ENCODE measurements at regions not wholly inside any gene's neighbourhood (a gene's known extent, or its start where the extent isn't known, plus 50 kb on each side); places are given as distances from the start of the nearest gene placed in this dataset.
"Not testable (repeated sequence)": the region's sequence is repeated elsewhere in the genome, so short reads cannot be mapped to it uniquely, and the experiment has no call there.

- DNase-seq (ENCODE audit: low read depth in 2 of 2): not testable (repeated sequence)
Measured at GRCh38 chr12:68547318-68547717, 63.4 kb upstream of the RAP1B start.

GRCh38 chr12:68552605-68553195 lies 58.0 kb upstream of the RAP1B start:
- not testable (repeated sequence) for DNase-seq (ENCODE audit: low read depth in 2 of 2)

GRCh38 chr12:68557011-68557730 lies 53.5 kb upstream of the RAP1B start:
- DNase-seq (ENCODE audit: low read depth in 2 of 2): no peak

GRCh38 chr12:68559246-68559645 lies 51.5 kb upstream of the RAP1B start:
- DNase-seq (ENCODE audit: low read depth in 2 of 2): no peak

GRCh38 chr12:68559984-68560850 lies 50.5 kb upstream of the RAP1B start:
- no peak for DNase-seq (ENCODE audit: low read depth in 2 of 2)

- no peak for DNase-seq (ENCODE audit: low read depth in 2 of 2)
Measured at GRCh38 chr12:68560851-68561422, 49.8 kb upstream of the RAP1B start.
